WTC11 (cell line): ENCODE measurements at regions not wholly inside any gene's neighbourhood (a gene's known extent, or its start where the extent isn't known, plus 50 kb on each side); places are given as distances from the start of the nearest gene placed in this dataset.

Experiments
- ATAC-seq: fragments of 200-7000 bp; cut with Tn5 transposase; 2 replicates; pipeline ENCODE4 v1.10.0; 2021; ENCODE audit warnings: mild to moderate bottlenecking, moderate library complexity
- CTCF ChIA-PET: fragments of 300-600 bp; sonication (Branson Sonifier 250); formaldehyde crosslinking; loops from one replicate; lab custom pipeline; 2021; ENCODE audit warnings: antibody characterized with exemption; lab: Charles Lee
- POLR2A ChIA-PET: fragments of 350-600 bp; sonication (Branson Sonifier 250); formaldehyde crosslinking; loops from one replicate; lab custom pipeline; 2021; ENCODE audit warnings: antibody characterized with exemption; lab: Charles Lee
- DNase-seq: peaks from one replicate; pipeline ENCODE4 v3.0.0; 2021; ENCODE audit warnings: low spot score
- H3K27ac Mint-ChIP-seq: 2 replicates; pipeline ENCODE4 v1.8.0; 2021; ENCODE audit warnings: mixed read lengths
- H3K27me3 Mint-ChIP-seq: 2 replicates; pipeline ENCODE4 v1.8.0; 2021; ENCODE audit warnings: low read depth, mild to moderate bottlenecking, moderate library complexity, mixed read lengths
- H3K36me3 Mint-ChIP-seq: 2 replicates; pipeline ENCODE4 v1.8.0; 2021; ENCODE audit warnings: mixed read lengths
- H3K4me1 Mint-ChIP-seq: 2 replicates; pipeline ENCODE4 v1.8.0; 2022; ENCODE audit warnings: mixed read lengths
- H3K4me3 Mint-ChIP-seq: 2 replicates; pipeline ENCODE4 v1.8.0; 2021; ENCODE audit warnings: mild to moderate bottlenecking, moderate library complexity, mixed read lengths
- H3K9me3 Mint-ChIP-seq: 2 replicates; pipeline ENCODE4 v1.8.0; 2021; ENCODE audit warnings: mixed read lengths
- ETV6 ChIP-seq: sonication (generic); formaldehyde crosslinking; IDR thresholded peaks from 2 replicates; pipeline ENCODE4 v1.8.1; 2022; ENCODE audit warnings: mild to moderate bottlenecking, missing genetic modification reagents
- FOXJ3 ChIP-seq: sonication (generic); formaldehyde crosslinking; IDR thresholded peaks from 2 replicates; pipeline ENCODE4 v1.9.0; 2021; ENCODE audit warnings: missing genetic modification reagents, mild to moderate bottlenecking, borderline replicate concordance
- HMGA2 ChIP-seq: fragments of 250-450 bp; sonication (Bioruptor Pico); IDR thresholded peaks from 2 replicates; pipeline ENCODE4 v1.4.0; 2021; ENCODE audit warnings: mild to moderate bottlenecking, moderate library complexity
- NFE2L1 ChIP-seq: sonication (generic); formaldehyde crosslinking; IDR thresholded peaks from 2 replicates; pipeline ENCODE4 v1.8.1; 2023; ENCODE audit warnings: missing genetic modification reagents
- RORB ChIP-seq: fragments of 250-450 bp; sonication (Bioruptor Pico); IDR thresholded peaks from 2 replicates; pipeline ENCODE4 v1.9.0; 2021; ENCODE audit warnings: mild to moderate bottlenecking
- SP1 ChIP-seq: sonication (generic); formaldehyde crosslinking; conservative IDR thresholded peaks from 2 replicates; pipeline ENCODE4 v1.8.1; 2022; ENCODE audit warnings: missing genetic modification reagents
- TF ChIP-seq, protein P1 (sequence below): sonication (generic); formaldehyde crosslinking; IDR thresholded peaks from 2 replicates; pipeline ENCODE4 v1.8.0; 2023; ENCODE audit warnings: missing genetic modification reagents, mild to moderate bottlenecking, borderline replicate concordance
- TF ChIP-seq, protein P2 (sequence below): fragments of 250-450 bp; sonication (Bioruptor Pico); IDR thresholded peaks from 2 replicates; pipeline ENCODE4 v1.9.0; 2021; ENCODE audit warnings: mild to moderate bottlenecking
- TF ChIP-seq, protein P3 (sequence below): sonication (generic); formaldehyde crosslinking; IDR thresholded peaks from 2 replicates; pipeline ENCODE4 v1.8.1; 2022; ENCODE audit warnings: low read depth, mild to moderate bottlenecking, moderate library complexity, missing genetic modification reagents, borderline replicate concordance
- TF ChIP-seq, protein P4 (sequence below): fragments of 250-450 bp; sonication (Bioruptor Pico); conservative IDR thresholded peaks from 2 replicates; pipeline ENCODE4 v1.9.0; 2021; ENCODE audit warnings: mild to moderate bottlenecking
- TF ChIP-seq, protein P5 (sequence below): fragments of 200-600 bp; IDR thresholded peaks from 2 replicates; pipeline ENCODE4 v1.8.0; 2022; ENCODE audit warnings: antibody characterized with exemption
- TF ChIP-seq, protein P6 (sequence below): fragments of 250-450 bp; sonication (Bioruptor Pico); IDR thresholded peaks from 2 replicates; pipeline ENCODE4 v2.1.2; 2022; ENCODE audit warnings: mild to moderate bottlenecking, moderate library complexity
- TF ChIP-seq, protein P7 (sequence below): sonication (generic); formaldehyde crosslinking; IDR thresholded peaks from 2 replicates; pipeline ENCODE4 v1.8.1; 2023; ENCODE audit warnings: mild to moderate bottlenecking, missing genetic modification reagents
- TF ChIP-seq, protein P8 (sequence below): sonication (generic); formaldehyde crosslinking; IDR thresholded peaks from 2 replicates; pipeline ENCODE4 v1.8.1; 2023; ENCODE audit warnings: mild to moderate bottlenecking, missing genetic modification reagents, moderate library complexity
- TF ChIP-seq, protein P9 (sequence below): fragments of 250-450 bp; sonication (Bioruptor Pico); IDR thresholded peaks from 2 replicates; pipeline ENCODE4 v1.9.0; 2021; ENCODE audit warnings: mild to moderate bottlenecking
- TF ChIP-seq, protein P10 (sequence below): sonication (generic); formaldehyde crosslinking; IDR thresholded peaks from 2 replicates; pipeline ENCODE4 v1.8.1; 2023; ENCODE audit warnings: mild to moderate bottlenecking, missing genetic modification reagents, moderate library complexity

DNA sequence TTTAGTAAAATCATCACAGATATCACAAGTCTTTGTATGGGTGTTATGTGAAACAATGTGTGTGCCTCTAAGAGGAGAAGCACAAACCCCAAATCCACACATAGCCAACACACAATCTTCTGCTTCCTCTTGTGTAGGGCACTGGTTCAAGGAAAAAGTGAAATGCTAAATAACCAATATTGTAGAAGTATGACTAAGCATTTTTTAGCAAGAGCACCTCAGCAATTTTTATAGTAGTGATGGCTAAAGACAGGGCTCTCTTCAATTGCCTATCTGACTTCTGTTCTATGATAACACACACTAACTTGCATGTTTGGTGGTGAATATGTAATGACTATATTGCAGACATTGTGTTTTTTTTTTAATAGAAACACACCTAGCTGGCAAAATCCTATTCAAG is 997.9 kb upstream of the ALCAM start:
- POLR2A ChIA-PET = no interaction called here
- TF ChIP-seq, protein P1, sequence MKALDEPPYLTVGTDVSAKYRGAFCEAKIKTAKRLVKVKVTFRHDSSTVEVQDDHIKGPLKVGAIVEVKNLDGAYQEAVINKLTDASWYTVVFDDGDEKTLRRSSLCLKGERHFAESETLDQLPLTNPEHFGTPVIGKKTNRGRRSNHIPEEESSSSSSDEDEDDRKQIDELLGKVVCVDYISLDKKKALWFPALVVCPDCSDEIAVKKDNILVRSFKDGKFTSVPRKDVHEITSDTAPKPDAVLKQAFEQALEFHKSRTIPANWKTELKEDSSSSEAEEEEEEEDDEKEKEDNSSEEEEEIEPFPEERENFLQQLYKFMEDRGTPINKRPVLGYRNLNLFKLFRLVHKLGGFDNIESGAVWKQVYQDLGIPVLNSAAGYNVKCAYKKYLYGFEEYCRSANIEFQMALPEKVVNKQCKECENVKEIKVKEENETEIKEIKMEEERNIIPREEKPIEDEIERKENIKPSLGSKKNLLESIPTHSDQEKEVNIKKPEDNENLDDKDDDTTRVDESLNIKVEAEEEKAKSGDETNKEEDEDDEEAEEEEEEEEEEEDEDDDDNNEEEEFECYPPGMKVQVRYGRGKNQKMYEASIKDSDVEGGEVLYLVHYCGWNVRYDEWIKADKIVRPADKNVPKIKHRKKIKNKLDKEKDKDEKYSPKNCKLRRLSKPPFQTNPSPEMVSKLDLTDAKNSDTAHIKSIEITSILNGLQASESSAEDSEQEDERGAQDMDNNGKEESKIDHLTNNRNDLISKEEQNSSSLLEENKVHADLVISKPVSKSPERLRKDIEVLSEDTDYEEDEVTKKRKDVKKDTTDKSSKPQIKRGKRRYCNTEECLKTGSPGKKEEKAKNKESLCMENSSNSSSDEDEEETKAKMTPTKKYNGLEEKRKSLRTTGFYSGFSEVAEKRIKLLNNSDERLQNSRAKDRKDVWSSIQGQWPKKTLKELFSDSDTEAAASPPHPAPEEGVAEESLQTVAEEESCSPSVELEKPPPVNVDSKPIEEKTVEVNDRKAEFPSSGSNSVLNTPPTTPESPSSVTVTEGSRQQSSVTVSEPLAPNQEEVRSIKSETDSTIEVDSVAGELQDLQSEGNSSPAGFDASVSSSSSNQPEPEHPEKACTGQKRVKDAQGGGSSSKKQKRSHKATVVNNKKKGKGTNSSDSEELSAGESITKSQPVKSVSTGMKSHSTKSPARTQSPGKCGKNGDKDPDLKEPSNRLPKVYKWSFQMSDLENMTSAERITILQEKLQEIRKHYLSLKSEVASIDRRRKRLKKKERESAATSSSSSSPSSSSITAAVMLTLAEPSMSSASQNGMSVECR (CRISPR knock-in tag) = no peak
- TF ChIP-seq, protein P2, sequence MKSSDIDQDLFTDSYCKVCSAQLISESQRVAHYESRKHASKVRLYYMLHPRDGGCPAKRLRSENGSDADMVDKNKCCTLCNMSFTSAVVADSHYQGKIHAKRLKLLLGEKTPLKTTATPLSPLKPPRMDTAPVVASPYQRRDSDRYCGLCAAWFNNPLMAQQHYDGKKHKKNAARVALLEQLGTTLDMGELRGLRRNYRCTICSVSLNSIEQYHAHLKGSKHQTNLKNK = no peak
- no peak for TF ChIP-seq RORB (CRISPR knock-in tag)
- TF ChIP-seq, protein P3, sequence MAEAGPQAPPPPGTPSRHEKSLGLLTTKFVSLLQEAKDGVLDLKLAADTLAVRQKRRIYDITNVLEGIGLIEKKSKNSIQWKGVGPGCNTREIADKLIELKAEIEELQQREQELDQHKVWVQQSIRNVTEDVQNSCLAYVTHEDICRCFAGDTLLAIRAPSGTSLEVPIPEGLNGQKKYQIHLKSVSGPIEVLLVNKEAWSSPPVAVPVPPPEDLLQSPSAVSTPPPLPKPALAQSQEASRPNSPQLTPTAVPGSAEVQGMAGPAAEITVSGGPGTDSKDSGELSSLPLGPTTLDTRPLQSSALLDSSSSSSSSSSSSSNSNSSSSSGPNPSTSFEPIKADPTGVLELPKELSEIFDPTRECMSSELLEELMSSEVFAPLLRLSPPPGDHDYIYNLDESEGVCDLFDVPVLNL (CRISPR knock-in tag) = no peak
- TF ChIP-seq, all 79 proteins: peak for 0
- no peak for ATAC-seq
- no peaks in the 10 kb centered on the region for H3K4me1 Mint-ChIP-seq
- CTCF ChIA-PET = no interaction called here
- H3K9me3 Mint-ChIP-seq = peaks cover 12% of the 10 kb centered on the region
- no peaks in the 10 kb centered on the region for H3K27me3 Mint-ChIP-seq
- no peaks in the 10 kb centered on the region for H3K36me3 Mint-ChIP-seq
- no peak overlapping the region for H3K4me3 Mint-ChIP-seq
- no peak overlapping the region for H3K27ac Mint-ChIP-seq
- DNase-seq = no peak

DNA sequence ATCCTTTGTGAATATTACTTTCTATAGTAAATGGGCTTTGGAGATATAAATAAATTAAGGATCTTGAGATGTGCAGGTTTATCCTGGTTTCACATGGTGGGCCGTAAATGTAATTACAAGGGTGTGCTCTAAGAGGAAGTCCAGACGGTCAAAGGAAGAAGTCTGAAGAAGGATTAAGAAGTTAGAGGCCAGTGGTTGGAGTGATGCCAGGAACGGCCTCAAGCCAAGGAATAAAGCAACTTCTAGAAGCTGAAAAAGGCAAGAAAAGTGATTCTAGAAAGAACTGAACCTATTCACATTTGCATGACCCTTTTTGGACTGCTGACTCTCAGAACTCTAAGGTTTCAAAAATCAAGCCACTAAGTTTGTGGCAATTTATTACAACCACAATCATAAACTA is 981.3 kb upstream of the ALCAM start:
- Mint-ChIP-seq H3K9me3 (peaks cover 25% of the 10 kb centered on the region), H3K4me3 (no peak overlapping the region), H3K27me3 (no peaks in the 10 kb centered on the region), H3K27ac (no peak overlapping the region), H3K4me1 (no peaks in the 10 kb centered on the region), H3K36me3 (peaks cover 8% of the 10 kb centered on the region)
- CTCF ChIA-PET = no interaction called here
- ATAC-seq (no peak), DNase-seq (no peak)
- POLR2A ChIA-PET = no interaction called here
- TF ChIP-seq, protein P4, sequence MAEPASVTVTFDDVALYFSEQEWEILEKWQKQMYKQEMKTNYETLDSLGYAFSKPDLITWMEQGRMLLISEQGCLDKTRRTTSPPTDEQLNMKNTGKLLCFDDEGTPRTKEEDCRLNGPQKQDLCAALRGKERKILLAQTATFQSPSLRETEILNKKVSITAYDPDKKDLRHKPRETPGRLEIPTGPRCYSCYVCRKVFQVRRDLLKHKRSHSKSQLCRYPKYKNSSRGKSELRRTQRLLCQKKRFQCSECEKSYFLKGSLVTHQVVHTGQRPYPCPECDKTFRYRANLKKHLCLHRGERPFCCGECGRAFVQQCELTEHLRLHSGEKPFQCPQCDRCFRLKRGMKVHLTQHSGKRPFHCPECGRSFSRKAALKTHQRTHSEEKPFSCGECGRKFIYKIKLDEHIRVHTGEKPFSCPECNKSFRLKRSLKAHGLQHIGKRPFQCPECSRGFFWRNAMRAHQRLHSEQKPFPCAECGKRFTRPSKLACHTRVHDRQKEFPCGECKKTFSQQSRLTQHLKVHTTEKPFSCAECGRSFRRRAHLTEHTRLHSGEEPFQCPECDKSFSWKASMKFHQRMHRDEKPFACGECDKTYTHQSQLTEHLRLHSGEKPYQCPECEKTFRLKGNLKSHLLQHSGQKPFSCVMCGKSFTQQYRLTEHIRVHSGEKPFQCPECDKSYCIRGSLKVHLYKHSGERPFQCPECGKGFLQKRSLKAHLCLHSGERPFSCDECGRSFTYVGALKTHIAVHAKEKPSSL = no peak
- TF ChIP-seq, protein P5, sequence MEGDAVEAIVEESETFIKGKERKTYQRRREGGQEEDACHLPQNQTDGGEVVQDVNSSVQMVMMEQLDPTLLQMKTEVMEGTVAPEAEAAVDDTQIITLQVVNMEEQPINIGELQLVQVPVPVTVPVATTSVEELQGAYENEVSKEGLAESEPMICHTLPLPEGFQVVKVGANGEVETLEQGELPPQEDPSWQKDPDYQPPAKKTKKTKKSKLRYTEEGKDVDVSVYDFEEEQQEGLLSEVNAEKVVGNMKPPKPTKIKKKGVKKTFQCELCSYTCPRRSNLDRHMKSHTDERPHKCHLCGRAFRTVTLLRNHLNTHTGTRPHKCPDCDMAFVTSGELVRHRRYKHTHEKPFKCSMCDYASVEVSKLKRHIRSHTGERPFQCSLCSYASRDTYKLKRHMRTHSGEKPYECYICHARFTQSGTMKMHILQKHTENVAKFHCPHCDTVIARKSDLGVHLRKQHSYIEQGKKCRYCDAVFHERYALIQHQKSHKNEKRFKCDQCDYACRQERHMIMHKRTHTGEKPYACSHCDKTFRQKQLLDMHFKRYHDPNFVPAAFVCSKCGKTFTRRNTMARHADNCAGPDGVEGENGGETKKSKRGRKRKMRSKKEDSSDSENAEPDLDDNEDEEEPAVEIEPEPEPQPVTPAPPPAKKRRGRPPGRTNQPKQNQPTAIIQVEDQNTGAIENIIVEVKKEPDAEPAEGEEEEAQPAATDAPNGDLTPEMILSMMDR = no peak
- TF ChIP-seq, protein P6, sequence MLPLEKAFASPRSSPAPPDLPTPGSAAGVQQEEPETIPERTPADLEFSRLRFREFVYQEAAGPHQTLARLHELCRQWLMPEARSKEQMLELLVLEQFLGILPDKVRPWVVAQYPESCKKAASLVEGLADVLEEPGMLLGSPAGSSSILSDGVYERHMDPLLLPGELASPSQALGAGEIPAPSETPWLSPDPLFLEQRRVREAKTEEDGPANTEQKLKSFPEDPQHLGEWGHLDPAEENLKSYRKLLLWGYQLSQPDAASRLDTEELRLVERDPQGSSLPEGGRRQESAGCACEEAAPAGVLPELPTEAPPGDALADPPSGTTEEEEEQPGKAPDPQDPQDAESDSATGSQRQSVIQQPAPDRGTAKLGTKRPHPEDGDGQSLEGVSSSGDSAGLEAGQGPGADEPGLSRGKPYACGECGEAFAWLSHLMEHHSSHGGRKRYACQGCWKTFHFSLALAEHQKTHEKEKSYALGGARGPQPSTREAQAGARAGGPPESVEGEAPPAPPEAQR (CRISPR knock-in tag) = no peak
- no peak for TF ChIP-seq ETV6 (CRISPR knock-in tag)
- TF ChIP-seq, protein P7, sequence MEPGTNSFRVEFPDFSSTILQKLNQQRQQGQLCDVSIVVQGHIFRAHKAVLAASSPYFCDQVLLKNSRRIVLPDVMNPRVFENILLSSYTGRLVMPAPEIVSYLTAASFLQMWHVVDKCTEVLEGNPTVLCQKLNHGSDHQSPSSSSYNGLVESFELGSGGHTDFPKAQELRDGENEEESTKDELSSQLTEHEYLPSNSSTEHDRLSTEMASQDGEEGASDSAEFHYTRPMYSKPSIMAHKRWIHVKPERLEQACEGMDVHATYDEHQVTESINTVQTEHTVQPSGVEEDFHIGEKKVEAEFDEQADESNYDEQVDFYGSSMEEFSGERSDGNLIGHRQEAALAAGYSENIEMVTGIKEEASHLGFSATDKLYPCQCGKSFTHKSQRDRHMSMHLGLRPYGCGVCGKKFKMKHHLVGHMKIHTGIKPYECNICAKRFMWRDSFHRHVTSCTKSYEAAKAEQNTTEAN = no peak
- TF ChIP-seq, protein P8, sequence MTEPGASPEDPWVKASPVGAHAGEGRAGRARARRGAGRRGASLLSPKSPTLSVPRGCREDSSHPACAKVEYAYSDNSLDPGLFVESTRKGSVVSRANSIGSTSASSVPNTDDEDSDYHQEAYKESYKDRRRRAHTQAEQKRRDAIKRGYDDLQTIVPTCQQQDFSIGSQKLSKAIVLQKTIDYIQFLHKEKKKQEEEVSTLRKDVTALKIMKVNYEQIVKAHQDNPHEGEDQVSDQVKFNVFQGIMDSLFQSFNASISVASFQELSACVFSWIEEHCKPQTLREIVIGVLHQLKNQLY (CRISPR knock-in tag) = no peak
- TF ChIP-seq HMGA2 (CRISPR knock-in tag) = no peak
- TF ChIP-seq, protein P9, sequence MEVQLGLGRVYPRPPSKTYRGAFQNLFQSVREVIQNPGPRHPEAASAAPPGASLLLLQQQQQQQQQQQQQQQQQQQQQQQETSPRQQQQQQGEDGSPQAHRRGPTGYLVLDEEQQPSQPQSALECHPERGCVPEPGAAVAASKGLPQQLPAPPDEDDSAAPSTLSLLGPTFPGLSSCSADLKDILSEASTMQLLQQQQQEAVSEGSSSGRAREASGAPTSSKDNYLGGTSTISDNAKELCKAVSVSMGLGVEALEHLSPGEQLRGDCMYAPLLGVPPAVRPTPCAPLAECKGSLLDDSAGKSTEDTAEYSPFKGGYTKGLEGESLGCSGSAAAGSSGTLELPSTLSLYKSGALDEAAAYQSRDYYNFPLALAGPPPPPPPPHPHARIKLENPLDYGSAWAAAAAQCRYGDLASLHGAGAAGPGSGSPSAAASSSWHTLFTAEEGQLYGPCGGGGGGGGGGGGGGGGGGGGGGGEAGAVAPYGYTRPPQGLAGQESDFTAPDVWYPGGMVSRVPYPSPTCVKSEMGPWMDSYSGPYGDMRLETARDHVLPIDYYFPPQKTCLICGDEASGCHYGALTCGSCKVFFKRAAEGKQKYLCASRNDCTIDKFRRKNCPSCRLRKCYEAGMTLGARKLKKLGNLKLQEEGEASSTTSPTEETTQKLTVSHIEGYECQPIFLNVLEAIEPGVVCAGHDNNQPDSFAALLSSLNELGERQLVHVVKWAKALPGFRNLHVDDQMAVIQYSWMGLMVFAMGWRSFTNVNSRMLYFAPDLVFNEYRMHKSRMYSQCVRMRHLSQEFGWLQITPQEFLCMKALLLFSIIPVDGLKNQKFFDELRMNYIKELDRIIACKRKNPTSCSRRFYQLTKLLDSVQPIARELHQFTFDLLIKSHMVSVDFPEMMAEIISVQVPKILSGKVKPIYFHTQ (CRISPR knock-in tag) = no peak
- TF ChIP-seq, protein P10, sequence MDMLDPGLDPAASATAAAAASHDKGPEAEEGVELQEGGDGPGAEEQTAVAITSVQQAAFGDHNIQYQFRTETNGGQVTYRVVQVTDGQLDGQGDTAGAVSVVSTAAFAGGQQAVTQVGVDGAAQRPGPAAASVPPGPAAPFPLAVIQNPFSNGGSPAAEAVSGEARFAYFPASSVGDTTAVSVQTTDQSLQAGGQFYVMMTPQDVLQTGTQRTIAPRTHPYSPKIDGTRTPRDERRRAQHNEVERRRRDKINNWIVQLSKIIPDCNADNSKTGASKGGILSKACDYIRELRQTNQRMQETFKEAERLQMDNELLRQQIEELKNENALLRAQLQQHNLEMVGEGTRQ (CRISPR knock-in tag) = no peak
- TF ChIP-seq, protein P2 = no peak
- TF ChIP-seq NFE2L1 = no peak
- no peak for TF ChIP-seq SP1 (CRISPR knock-in tag)
- TF ChIP-seq FOXJ3 (CRISPR knock-in tag) = no peak
- TF ChIP-seq, all 79 proteins: peak for 0
